Breast epithelium (tissue), 3 donors: ENCODE measurements at regions not wholly inside any gene's neighbourhood (a gene's known extent, or its start where the extent isn't known, plus 50 kb on each side); places are given as distances from the start of the nearest gene placed in this dataset.

Experiments
- CTCF ChIP-seq, 3 donors: fragments of 450-650 bp; IDR thresholded peaks; one replicate each; pipeline ENCODE4 v1.5.1; 2016 to 2017; ENCODE audit warnings: antibody characterized with exemption in 3 of 3, mild to moderate bottlenecking in 3 of 3, moderate library complexity in 3 of 3
- POLR2A ChIP-seq: fragments of 450-650 bp; IDR thresholded peaks from one replicate; pipeline ENCODE4 v1.6.1; 2016; ENCODE audit warnings: antibody characterized with exemption, mild to moderate bottlenecking, moderate library complexity
- POLR2AphosphoS5 ChIP-seq, 3 donors: sonication (generic); formaldehyde crosslinking; IDR thresholded peaks; one replicate each; pipeline ENCODE4 v1.6.1; 2017; ENCODE audit warnings: antibody characterized with exemption in 3 of 3

GRCh38 chr9:21747175-21747574, 55.3 kb upstream of the MTAP start:
- TF ChIP-seq CTCF (IDR thresholded peaks at IDR 0.05), result no peak
- no peak for TF ChIP-seq POLR2A
- no peak for TF ChIP-seq POLR2AphosphoS5 (IDR thresholded peaks at IDR 0.05)
